GM12878 (cell line): ENCODE measurements at regions not wholly inside any gene's neighbourhood (a gene's known extent, or its start where the extent isn't known, plus 50 kb on each side); places are given as distances from the start of the nearest gene placed in this dataset.

Source experiments
- CHD1 ChIP-seq: IDR thresholded peaks from 2 replicates; pipeline ENCODE4 v1.6.1; 2012; ENCODE audit warnings: low read depth, low read length, improper control_type of control experiment
- ELK1 ChIP-seq: IDR thresholded peaks from 2 replicates; pipeline ENCODE4 v1.6.1; 2012; ENCODE audit warnings: low read depth, low read length, improper control_type of control experiment
- EZH2 ChIP-seq: IDR thresholded peaks from 2 replicates; pipeline ENCODE4 v1.6.1; 2012; ENCODE audit warnings: low read depth, mild to moderate bottlenecking, control low read depth, inconsistent platforms, low read length, borderline replicate concordance; ENCODE audit not compliant: control insufficient read depth
- GABPA ChIP-seq: IDR thresholded peaks from 2 replicates; pipeline ENCODE4 v1.6.1; 2014; ENCODE audit warnings: antibody characterized with exemption, low read depth, mild to moderate bottlenecking, inconsistent platforms
- MLLT1 ChIP-seq: fragments of 450-650 bp; IDR thresholded peaks from 2 replicates; pipeline ENCODE4 v1.6.1; 2016; ENCODE audit warnings: mild to moderate bottlenecking
- PBX3 ChIP-seq: IDR thresholded peaks from 2 replicates; pipeline ENCODE4 v1.6.1; 2011; ENCODE audit warnings: mild to moderate bottlenecking, low read depth, low read length, moderate library complexity; ENCODE audit not compliant: insufficient replicate concordance
- SMC3 ChIP-seq: IDR thresholded peaks from 2 replicates; pipeline ENCODE4 v1.6.1; 2011; ENCODE audit warnings: low read length, improper control_type of control experiment, borderline replicate concordance
- USF1 ChIP-seq: IDR thresholded peaks from 2 replicates; pipeline ENCODE4 v1.6.1; 2011; ENCODE audit warnings: borderline replicate concordance, low read depth, mild to moderate bottlenecking, moderate library complexity, mixed read lengths, low read length; ENCODE audit not compliant: insufficient read depth; ENCODE audit errors: extremely low read length
- YBX1 ChIP-seq: fragments of 450-650 bp; IDR thresholded peaks from 2 replicates; pipeline ENCODE4 v1.6.1; 2016; ENCODE audit warnings: antibody characterized with exemption
- TF ChIP-seq, protein P1 (sequence below), 3 experiments: IDR thresholded peaks in 2 of 3; conservative IDR thresholded peaks in 1 of 3; 2 replicates each; pipeline ENCODE4 v1.5.1; 2011; ENCODE audit warnings: low read depth in 3 of 3, low read length in 3 of 3, mild to moderate bottlenecking in 3 of 3, control low read depth in 2 of 3, moderate library complexity in 2 of 3, inconsistent platforms in 1 of 3, mixed read lengths in 1 of 3; ENCODE audit not compliant: control insufficient read depth in 2 of 3, insufficient read depth in 1 of 3; ENCODE audit errors: extremely low read depth in 1 of 3
- TF ChIP-seq, protein P2 (sequence below): IDR thresholded peaks from 2 replicates; pipeline ENCODE4 v1.6.1; 2012; ENCODE audit warnings: mild to moderate bottlenecking, low read depth, low read length

DNA sequence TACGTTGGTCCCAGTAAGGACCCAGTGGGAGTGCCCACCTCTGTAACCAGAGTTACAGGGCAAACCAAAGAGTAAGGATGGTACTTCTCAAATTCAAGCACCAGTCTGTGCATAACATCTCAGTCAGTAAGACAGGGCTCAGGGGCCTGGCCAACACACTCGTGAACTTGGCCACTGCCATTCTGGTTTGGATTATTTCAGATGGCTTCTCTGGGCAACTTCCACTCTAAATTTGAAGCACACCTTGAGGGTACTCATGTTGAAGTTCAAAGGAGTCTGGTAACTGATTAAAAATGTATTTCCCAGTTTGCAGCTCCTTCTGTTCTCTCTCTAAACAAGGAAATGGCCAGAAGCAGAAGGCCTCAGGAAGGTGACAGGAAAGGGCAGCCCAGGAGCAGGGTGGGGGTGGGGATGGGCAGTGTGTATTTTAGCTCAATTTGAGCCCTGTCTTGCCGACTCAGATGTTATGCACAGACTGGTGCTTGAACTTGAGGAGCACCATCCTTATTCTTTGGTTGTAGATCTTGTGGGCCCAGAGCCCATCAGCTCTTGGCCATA is 107.3 kb upstream of the GLI3 start:
- TF ChIP-seq, protein P1, sequence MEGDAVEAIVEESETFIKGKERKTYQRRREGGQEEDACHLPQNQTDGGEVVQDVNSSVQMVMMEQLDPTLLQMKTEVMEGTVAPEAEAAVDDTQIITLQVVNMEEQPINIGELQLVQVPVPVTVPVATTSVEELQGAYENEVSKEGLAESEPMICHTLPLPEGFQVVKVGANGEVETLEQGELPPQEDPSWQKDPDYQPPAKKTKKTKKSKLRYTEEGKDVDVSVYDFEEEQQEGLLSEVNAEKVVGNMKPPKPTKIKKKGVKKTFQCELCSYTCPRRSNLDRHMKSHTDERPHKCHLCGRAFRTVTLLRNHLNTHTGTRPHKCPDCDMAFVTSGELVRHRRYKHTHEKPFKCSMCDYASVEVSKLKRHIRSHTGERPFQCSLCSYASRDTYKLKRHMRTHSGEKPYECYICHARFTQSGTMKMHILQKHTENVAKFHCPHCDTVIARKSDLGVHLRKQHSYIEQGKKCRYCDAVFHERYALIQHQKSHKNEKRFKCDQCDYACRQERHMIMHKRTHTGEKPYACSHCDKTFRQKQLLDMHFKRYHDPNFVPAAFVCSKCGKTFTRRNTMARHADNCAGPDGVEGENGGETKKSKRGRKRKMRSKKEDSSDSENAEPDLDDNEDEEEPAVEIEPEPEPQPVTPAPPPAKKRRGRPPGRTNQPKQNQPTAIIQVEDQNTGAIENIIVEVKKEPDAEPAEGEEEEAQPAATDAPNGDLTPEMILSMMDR (IDR thresholded peaks at IDR 0.05 in 2 of 3, conservative IDR thresholded peaks at IDR 0.05 in 1 of 3; ENCODE audit: control insufficient read depth in 2 of 3, extremely low read depth in 1 of 3, insufficient read depth in 1 of 3, low read depth in 3 of 3, low read length in 3 of 3) = no peak
- no peak for TF ChIP-seq EZH2
- TF ChIP-seq ELK1 = no peak
- no peak for TF ChIP-seq YBX1
- no peak for TF ChIP-seq MLLT1
- TF ChIP-seq, protein P2, sequence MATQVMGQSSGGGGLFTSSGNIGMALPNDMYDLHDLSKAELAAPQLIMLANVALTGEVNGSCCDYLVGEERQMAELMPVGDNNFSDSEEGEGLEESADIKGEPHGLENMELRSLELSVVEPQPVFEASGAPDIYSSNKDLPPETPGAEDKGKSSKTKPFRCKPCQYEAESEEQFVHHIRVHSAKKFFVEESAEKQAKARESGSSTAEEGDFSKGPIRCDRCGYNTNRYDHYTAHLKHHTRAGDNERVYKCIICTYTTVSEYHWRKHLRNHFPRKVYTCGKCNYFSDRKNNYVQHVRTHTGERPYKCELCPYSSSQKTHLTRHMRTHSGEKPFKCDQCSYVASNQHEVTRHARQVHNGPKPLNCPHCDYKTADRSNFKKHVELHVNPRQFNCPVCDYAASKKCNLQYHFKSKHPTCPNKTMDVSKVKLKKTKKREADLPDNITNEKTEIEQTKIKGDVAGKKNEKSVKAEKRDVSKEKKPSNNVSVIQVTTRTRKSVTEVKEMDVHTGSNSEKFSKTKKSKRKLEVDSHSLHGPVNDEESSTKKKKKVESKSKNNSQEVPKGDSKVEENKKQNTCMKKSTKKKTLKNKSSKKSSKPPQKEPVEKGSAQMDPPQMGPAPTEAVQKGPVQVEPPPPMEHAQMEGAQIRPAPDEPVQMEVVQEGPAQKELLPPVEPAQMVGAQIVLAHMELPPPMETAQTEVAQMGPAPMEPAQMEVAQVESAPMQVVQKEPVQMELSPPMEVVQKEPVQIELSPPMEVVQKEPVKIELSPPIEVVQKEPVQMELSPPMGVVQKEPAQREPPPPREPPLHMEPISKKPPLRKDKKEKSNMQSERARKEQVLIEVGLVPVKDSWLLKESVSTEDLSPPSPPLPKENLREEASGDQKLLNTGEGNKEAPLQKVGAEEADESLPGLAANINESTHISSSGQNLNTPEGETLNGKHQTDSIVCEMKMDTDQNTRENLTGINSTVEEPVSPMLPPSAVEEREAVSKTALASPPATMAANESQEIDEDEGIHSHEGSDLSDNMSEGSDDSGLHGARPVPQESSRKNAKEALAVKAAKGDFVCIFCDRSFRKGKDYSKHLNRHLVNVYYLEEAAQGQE = no peak
- TF ChIP-seq GABPA = no peak
- TF ChIP-seq SMC3 = no peak
- no peak for TF ChIP-seq PBX3
- no peak for TF ChIP-seq USF1
- TF ChIP-seq CHD1 = no peak
